HEK293T (cell line): ENCODE measurements at regions not wholly inside any gene's neighbourhood (a gene's known extent, or its start where the extent isn't known, plus 50 kb on each side); places are given as distances from the start of the nearest gene placed in this dataset.

Source experiments
- CTCF ChIA-PET: fragments of 350-600 bp; formaldehyde crosslinking; extraction: SDS; loops from one replicate; lab custom pipeline; 2021; ENCODE audit warnings: antibody characterized with exemption, inconsistent platforms; lab: Yijun Ruan, JAX
- POLR2A ChIA-PET: fragments of 350-600 bp; formaldehyde crosslinking; extraction: SDS; loops from one replicate; lab custom pipeline; 2020; ENCODE audit warnings: antibody characterized with exemption, inconsistent platforms; lab: Yijun Ruan, JAX
- DNase-seq: peaks from one replicate; pipeline ENCODE4 v3.0.0; 2012; ENCODE audit warnings: mixed read lengths; ENCODE audit errors: extremely low spot score
- ARNT ChIP-seq: fragments of 450-650 bp; IDR thresholded peaks from 2 replicates; pipeline ENCODE4 v1.6.1; 2017; ENCODE audit warnings: mild to moderate bottlenecking
- BHLHE40 ChIP-seq: fragments of 450-650 bp; IDR thresholded peaks from 2 replicates; pipeline ENCODE4 v1.6.1; 2016; ENCODE audit warnings: mild to moderate bottlenecking, moderate library complexity, borderline replicate concordance
- CTBP1 ChIP-seq: fragments of 450-650 bp; IDR thresholded peaks from 2 replicates; pipeline ENCODE4 v1.6.1; 2016; ENCODE audit warnings: borderline replicate concordance
- ELF4 ChIP-seq: fragments of 450-650 bp; IDR thresholded peaks from 2 replicates; pipeline ENCODE4 v1.6.1; 2017; ENCODE audit warnings: antibody characterized with exemption
- FOXA1 ChIP-seq: fragments of 450-650 bp; IDR thresholded peaks from 2 replicates; pipeline ENCODE4 v1.6.1; 2016; ENCODE audit warnings: mild to moderate bottlenecking
- FOXK2 ChIP-seq: fragments of 450-650 bp; IDR thresholded peaks from 2 replicates; pipeline ENCODE4 v1.6.1; 2016; ENCODE audit warnings: mild to moderate bottlenecking
- FOXM1 ChIP-seq: fragments of 450-650 bp; IDR thresholded peaks from 2 replicates; pipeline ENCODE4 v1.6.1; 2017; ENCODE audit warnings: mild to moderate bottlenecking, borderline replicate concordance
- HDGF ChIP-seq: fragments of 450-650 bp; IDR thresholded peaks from 2 replicates; pipeline ENCODE4 v1.6.1; 2017; ENCODE audit warnings: antibody characterized with exemption, borderline replicate concordance
- L3MBTL2 ChIP-seq: fragments of 450-650 bp; conservative IDR thresholded peaks from 2 replicates; pipeline ENCODE4 v1.6.1; 2016; ENCODE audit warnings: mild to moderate bottlenecking
- LEF1 ChIP-seq: fragments of 450-650 bp; IDR thresholded peaks from 2 replicates; pipeline ENCODE4 v1.6.1; 2017; ENCODE audit warnings: mild to moderate bottlenecking, borderline replicate concordance
- NFRKB ChIP-seq: fragments of 450-650 bp; IDR thresholded peaks from 2 replicates; pipeline ENCODE4 v1.6.1; 2016; ENCODE audit warnings: mild to moderate bottlenecking, moderate library complexity
- PKNOX1 ChIP-seq: fragments of 450-650 bp; IDR thresholded peaks from 2 replicates; pipeline ENCODE4 v1.6.1; 2016
- SP1 ChIP-seq: fragments of 450-650 bp; IDR thresholded peaks from 2 replicates; pipeline ENCODE4 v1.6.1; 2017
- SUZ12 ChIP-seq: fragments of 450-650 bp; IDR thresholded peaks from 2 replicates; pipeline ENCODE4 v1.6.1; 2016; ENCODE audit warnings: mild to moderate bottlenecking
- TARDBP ChIP-seq: fragments of 450-650 bp; IDR thresholded peaks from 2 replicates; pipeline ENCODE4 v1.6.1; 2016
- ZNF384 ChIP-seq: fragments of 450-650 bp; IDR thresholded peaks from 2 replicates; pipeline ENCODE4 v1.6.1; 2016

GRCh38 chr22:47392729-47393128, 630.3 kb downstream of the TBC1D22A start:
- TF ChIP-seq FOXA1 (no peak), SUZ12 (no peak), FOXM1 (no peak), TARDBP (no peak), ELF4 (no peak), ZNF384 (no peak), SP1 (no peak), PKNOX1 (no peak), ARNT (no peak), FOXK2 (no peak), LEF1 (no peak), NFRKB (no peak), HDGF (no peak), CTBP1 (no peak), L3MBTL2 (no peak), BHLHE40 (no peak)
- ChIA-PET CTCF (no interaction called here), POLR2A (no interaction called here)

GRCh38 chr22:47392054-47392347, 629.6 kb downstream of the TBC1D22A start:
- no peak for DNase-seq
- no peak for TF ChIP-seq BHLHE40
- TF ChIP-seq L3MBTL2: no peak
- no peak for TF ChIP-seq PKNOX1
- TF ChIP-seq NFRKB: no peak
- TF ChIP-seq FOXK2: no peak
- no peak for TF ChIP-seq TARDBP
- ChIA-PET POLR2A (no interaction called here), CTCF (no interaction called here)

More at GRCh38 chr22:47392729-47393128, 630.3 kb downstream of the TBC1D22A start:
- no peak for DNase-seq

GRCh38 chr22:47391169-47392053, 629.0 kb downstream of the TBC1D22A start:
- ChIA-PET CTCF (no interaction called here), POLR2A (no interaction called here)
- no peak for DNase-seq
- TF ChIP-seq PKNOX1 (peak; percentile 49; the same call in 1 of the 2 replicates), FOXK2 (no peak)

GRCh38 chr22:47390026-47390970, 627.8 kb downstream of the TBC1D22A start:
- ChIA-PET POLR2A (no interaction called here), CTCF (no interaction called here)
- TF ChIP-seq FOXM1: no peak
- no peak for TF ChIP-seq FOXA1
- TF ChIP-seq BHLHE40: no peak
- TF ChIP-seq LEF1: no peak
- no peak for TF ChIP-seq ARNT
- TF ChIP-seq ZNF384: no peak
- TF ChIP-seq SP1: no peak
- no peak for TF ChIP-seq L3MBTL2
- DNase-seq: no peak

- CTCF ChIA-PET: no interaction called here
Observed at GRCh38 chr22:47389201-47389600, 626.8 kb downstream of the TBC1D22A start.

More at GRCh38 chr22:47389201-47389600, 626.8 kb downstream of the TBC1D22A start:
- no peak for TF ChIP-seq ELF4
- no peak for TF ChIP-seq PKNOX1
- TF ChIP-seq LEF1: no peak
- no peak for TF ChIP-seq L3MBTL2
- TF ChIP-seq HDGF: no peak
- TF ChIP-seq FOXA1: no peak
- TF ChIP-seq NFRKB: no peak
- TF ChIP-seq BHLHE40: no peak
- TF ChIP-seq CTBP1: no peak
- TF ChIP-seq FOXK2: no peak
- no peak for TF ChIP-seq ARNT
- TF ChIP-seq TARDBP: no peak
- TF ChIP-seq SP1: no peak
- TF ChIP-seq FOXM1: no peak
- TF ChIP-seq ZNF384: no peak
- no peak for TF ChIP-seq SUZ12
- no peak for DNase-seq
- POLR2A ChIA-PET: no interaction called here
